Small intestine (tissue), 7 donors: ENCODE measurements at regions not wholly inside any gene's neighbourhood (a gene's known extent, or its start where the extent isn't known, plus 50 kb on each side); places are given as distances from the start of the nearest gene placed in this dataset.
"Not testable (repeated sequence)": the region's sequence is repeated elsewhere in the genome, so short reads cannot be mapped to it uniquely, and the experiment has no call there.

Experiments
- DNase-seq, 2 donors: peaks; one replicate each; pipeline versions ENCODE4 v3.0.0 to v3.0.0-alpha.2; 2013
- FAIRE-seq: peaks from 2 replicates; lab custom pipeline; 2012; peaks lifted over from hg19 to GRCh38; lab: Jason Lieb, UNC
- H3K27ac ChIP-seq, 3 donors: one replicate each; pipeline ENCODE4 v1.5.1; 2013; ENCODE audit warnings: low read length in 2 of 3, mild to moderate bottlenecking in 2 of 3, control low read depth in 1 of 3, inconsistent platforms in 1 of 3, low read depth in 1 of 3, moderate library complexity in 1 of 3
- H3K27me3 ChIP-seq, 3 donors: one replicate each; pipeline ENCODE4 v1.6.1; 2013; ENCODE audit warnings: low read length in 3 of 3, inconsistent platforms in 1 of 3; ENCODE audit not compliant: control insufficient read depth in 3 of 3, insufficient read depth in 3 of 3
- H3K36me3 ChIP-seq, 3 donors: one replicate each; pipeline ENCODE4 v1.6.1; 2013; ENCODE audit warnings: low read length in 3 of 3, inconsistent platforms in 1 of 3, low read depth in 1 of 3, mild to moderate bottlenecking in 1 of 3, moderate library complexity in 1 of 3; ENCODE audit not compliant: control insufficient read depth in 3 of 3, insufficient read depth in 2 of 3
- H3K4me1 ChIP-seq, 3 donors: one replicate each; pipeline ENCODE4 v1.6.1; 2013; ENCODE audit warnings: low read length in 2 of 3, inconsistent platforms in 1 of 3, low read depth in 1 of 3, mild to moderate bottlenecking in 1 of 3, moderate library complexity in 1 of 3; ENCODE audit not compliant: control insufficient read depth in 3 of 3, insufficient read depth in 2 of 3
- H3K4me3 ChIP-seq, 3 donors: one replicate each; pipeline ENCODE4 v1.5.1; 2013; ENCODE audit warnings: low read length in 3 of 3, control low read depth in 1 of 3, inconsistent platforms in 1 of 3, low read depth in 1 of 3, mild to moderate bottlenecking in 1 of 3, moderate library complexity in 1 of 3
- H3K9me3 ChIP-seq, 2 donors: one replicate each; pipeline ENCODE4 v1.6.1; 2013; ENCODE audit warnings: low read depth in 1 of 2, low read length in 1 of 2; ENCODE audit not compliant: control insufficient read depth in 2 of 2, insufficient read depth in 1 of 2
- WGBS, 3 donors: extraction: QIAGEN DNeasy Blood & Tissue Kit; methylation state at CpG; one replicate each; pipeline ENCODE4 v1.1.7; 2013; 5-methylcytosine and 5-hydroxymethylcytosine counted together
- donor health status: healthy with polysubstance abuse.
- donor health status: control.
- donor health status: control.
- donor health status: Bipolar disorder and iron deficiency.
- donor health status: healthy.

GRCh38 chr7:142477801-142478200 is 219.9 kb upstream of the PRSS58 start:
- not testable (repeated sequence) for H3K4me3 ChIP-seq, H3K4me1 ChIP-seq, H3K27ac ChIP-seq, H3K27me3 ChIP-seq, H3K9me3 ChIP-seq, FAIRE-seq, DNase-seq, H3K36me3 ChIP-seq
- WGBS, 3 donors, result 68 to 84% (median 81%) methylated on average over 5 of the region's 5 CpGs

GRCh38 chr7:142477079-142477651 is 219.3 kb upstream of the PRSS58 start:
- DNase-seq (no peak), FAIRE-seq (no peak)
- peaks cover 0 to 3% (median 0%) of the 10 kb centered on the region in 3 donors for H3K27me3 ChIP-seq
- no peak overlapping the region for H3K27ac ChIP-seq
- 65 to 79% (median 72%) methylated on average over 3 of the region's 3 CpGs for WGBS, 3 donors
- no peak overlapping the region for H3K4me3 ChIP-seq
- H3K9me3 ChIP-seq, result no peaks in the 10 kb centered on the region
- H3K4me1 ChIP-seq, result no peaks in the 10 kb centered on the region
- no peaks in the 10 kb centered on the region for H3K36me3 ChIP-seq

- no peak for FAIRE-seq
- Histone ChIP-seq H3K36me3 (no peaks in the 10 kb centered on the region), H3K27me3 (peaks cover 0 to 3% (median 0%) of the 10 kb centered on the region in 3 donors), H3K9me3 (no peaks in the 10 kb centered on the region), H3K27ac (no peak overlapping the region), H3K4me1 (no peaks in the 10 kb centered on the region), H3K4me3 (no peak overlapping the region)
- no peak for DNase-seq
- WGBS, 3 donors, result 87 to 95% (median 92%) methylated on average over 2 of the region's 2 CpGs
These were observed 218.2 kb upstream of the PRSS58 start for GRCh38 chr7:142476077-142476476.

- no peaks in the 10 kb centered on the region for H3K4me1 ChIP-seq
- FAIRE-seq (no peak), DNase-seq (no peak)
- no peaks in the 10 kb centered on the region for H3K36me3 ChIP-seq
- H3K27me3 ChIP-seq, result peaks cover 0 to under 1% (median 0%) of the 10 kb centered on the region in 3 donors
- 19 to 45% (median 37%) methylated on average over 1 of the region's 1 CpG for WGBS, 3 donors
- H3K4me3 ChIP-seq, result no peak overlapping the region
- H3K27ac ChIP-seq, result no peak overlapping the region
- no peaks in the 10 kb centered on the region for H3K9me3 ChIP-seq
These were observed 214.0 kb upstream of the PRSS58 start for GRCh38 chr7:142471820-142472219.

GRCh38 chr7:142470544-142470830 is 212.6 kb upstream of the PRSS58 start:
- no peak overlapping the region for H3K4me3 ChIP-seq
- no peaks in the 10 kb centered on the region for H3K4me1 ChIP-seq
- DNase-seq, result peak in 1 of 2 donors; percentile 34
- FAIRE-seq, result no peak
- H3K36me3 ChIP-seq, result no peaks in the 10 kb centered on the region
- WGBS, 3 donors, result 73 to 97% (median 76%) methylated on average over 2 of the region's 2 CpGs
- H3K27ac ChIP-seq, result no peak overlapping the region
- no peaks in the 10 kb centered on the region for H3K27me3 ChIP-seq
- no peaks in the 10 kb centered on the region for H3K9me3 ChIP-seq

- WGBS, 3 donors, result 77 to 84% (median 84%) methylated on average over 11 of the region's 11 CpGs
- Histone ChIP-seq H3K4me3 (no peak overlapping the region), H3K9me3 (no peaks in the 10 kb centered on the region), H3K27me3 (no peaks in the 10 kb centered on the region), H3K4me1 (no peaks in the 10 kb centered on the region), H3K36me3 (no peaks in the 10 kb centered on the region), H3K27ac (no peak overlapping the region)
- FAIRE-seq, result no peak
- no peak for DNase-seq
These were observed 212.1 kb upstream of the PRSS58 start for GRCh38 chr7:142469696-142470543.

GRCh38 chr7:142468871-142469665 is 211.2 kb upstream of the PRSS58 start:
- Histone ChIP-seq H3K9me3 (no peaks in the 10 kb centered on the region), H3K27ac (no peak overlapping the region), H3K4me1 (no peaks in the 10 kb centered on the region), H3K27me3 (no peaks in the 10 kb centered on the region), H3K36me3 (no peaks in the 10 kb centered on the region), H3K4me3 (no peak overlapping the region)
- 76 to 89% (median 82%) methylated on average over 6 of the region's 6 CpGs for whole genome bisulfite sequencing, 3 donors
- no peak for DNase-seq
- FAIRE-seq, result no peak

GRCh38 chr7:142467056-142467655 is 209.3 kb upstream of the PRSS58 start:
- FAIRE-seq, H3K9me3 ChIP-seq, H3K4me1 ChIP-seq, H3K4me3 ChIP-seq, H3K36me3 ChIP-seq, H3K27ac ChIP-seq, DNase-seq, H3K27me3 ChIP-seq: not testable (repeated sequence)
- WGBS, 3 donors, result 45 to 83% (median 69%) methylated on average over 5 to 7 of the region's 7 CpGs
